ENCODE measurements at regions not wholly inside any gene's neighbourhood (a gene's known extent, or its start where the extent isn't known, plus 50 kb on each side); places are given as distances from the start of the nearest gene placed in this dataset.

- DNase-seq = no peak
Measured at GRCh38 chr3:190252080-190252479, 70.2 kb downstream of the CLDN1 start.

GRCh38 chr3:190249414-190249813, 72.8 kb downstream of the CLDN1 start:
- no peak for DNase-seq

- DNase-seq = no peak
Measured at GRCh38 chr3:190242147-190242546, 80.1 kb downstream of the CLDN1 start.

- DNase-seq = no peak
Measured at GRCh38 chr3:190239325-190239724, 82.9 kb downstream of the CLDN1 start.

- DNase-seq = no peak
Measured at GRCh38 chr3:190238871-190239270, 83.4 kb downstream of the CLDN1 start.

GRCh38 chr3:190234621-190235020, 87.6 kb downstream of the CLDN1 start:
- no peak for DNase-seq

GRCh38 chr3:190229632-190230424, 92.4 kb downstream of the CLDN1 start:
- DNase-seq = peak; percentile 8

GRCh38 chr3:190227064-190227463, 95.2 kb downstream of the CLDN1 start:
- no peak for DNase-seq

GRCh38 chr3:190224863-190225692, 97.2 kb downstream of the CLDN1 start:
- DNase-seq = peak; percentile 19

- no peak for DNase-seq
Measured at GRCh38 chr3:190224456-190224855, 97.8 kb downstream of the CLDN1 start.

- DNase-seq = no peak
Measured at GRCh38 chr3:190222916-190223315, 99.3 kb downstream of the CLDN1 start.

GRCh38 chr3:190222360-190222759, 99.9 kb downstream of the CLDN1 start:
- DNase-seq = no peak

GRCh38 chr3:190220362-190220761, 99.7 kb upstream of the P3H2 start:
- DNase-seq = no peak

GRCh38 chr3:190217081-190217480, 96.4 kb upstream of the P3H2 start:
- DNase-seq = no peak

- DNase-seq = no peak
Measured at GRCh38 chr3:190213727-190214126, 93.0 kb upstream of the P3H2 start.

- DNase-seq = no peak
Measured at GRCh38 chr3:190210608-190211007, 89.9 kb upstream of the P3H2 start.

- no peak for DNase-seq
Measured at GRCh38 chr3:190209533-190209932, 88.8 kb upstream of the P3H2 start.

- no peak for DNase-seq
Measured at GRCh38 chr3:190208196-190208595, 87.5 kb upstream of the P3H2 start.

- DNase-seq = no peak
Measured at GRCh38 chr3:190205739-190206138, 85.0 kb upstream of the P3H2 start.

GRCh38 chr3:190204200-190204599, 83.5 kb upstream of the P3H2 start:
- DNase-seq = no peak

- peak; percentile 23 for DNase-seq
Measured at GRCh38 chr3:190197346-190197763, 76.7 kb upstream of the P3H2 start.

GRCh38 chr3:190194506-190194905, 73.8 kb upstream of the P3H2 start:
- no peak for DNase-seq

- no peak for DNase-seq
Measured at GRCh38 chr3:190193210-190193609, 72.5 kb upstream of the P3H2 start.
